ENCODE measurements at regions not wholly inside any gene's neighbourhood (a gene's known extent, or its start where the extent isn't known, plus 50 kb on each side); places are given as distances from the start of the nearest gene placed in this dataset.

DNA sequence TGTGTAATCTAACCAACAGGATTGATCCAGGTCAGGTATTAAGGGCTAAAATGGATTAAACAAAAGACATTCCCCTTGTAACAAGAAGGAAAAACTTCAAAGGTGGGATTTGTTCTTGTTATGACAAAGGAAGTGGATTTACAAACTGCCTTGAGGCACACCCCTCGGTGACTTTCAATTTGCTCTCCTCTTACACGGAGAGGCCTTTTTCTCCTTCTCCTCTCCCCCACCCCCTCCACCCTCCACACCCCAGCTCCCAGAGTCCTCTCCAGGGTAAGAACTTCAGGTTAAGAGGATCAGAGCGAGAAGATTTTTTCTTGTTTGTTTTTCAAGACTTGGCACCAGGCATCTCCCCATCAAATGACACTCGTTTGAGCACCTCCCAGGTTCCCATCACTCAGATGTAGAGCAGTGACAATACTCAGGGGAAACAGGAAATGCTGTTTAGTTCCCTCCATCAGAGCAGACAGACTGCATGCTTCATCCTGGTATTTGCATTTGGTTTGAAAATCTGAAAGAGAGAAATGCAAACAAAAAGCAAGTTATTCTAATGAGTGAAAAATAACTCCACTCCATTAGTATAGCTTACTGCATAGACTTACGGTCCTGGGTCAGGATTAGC is 77.6 kb upstream of the TMEM260 start:
- no peak for DNase-seq (ENCODE audit: low spot score)

DNA sequence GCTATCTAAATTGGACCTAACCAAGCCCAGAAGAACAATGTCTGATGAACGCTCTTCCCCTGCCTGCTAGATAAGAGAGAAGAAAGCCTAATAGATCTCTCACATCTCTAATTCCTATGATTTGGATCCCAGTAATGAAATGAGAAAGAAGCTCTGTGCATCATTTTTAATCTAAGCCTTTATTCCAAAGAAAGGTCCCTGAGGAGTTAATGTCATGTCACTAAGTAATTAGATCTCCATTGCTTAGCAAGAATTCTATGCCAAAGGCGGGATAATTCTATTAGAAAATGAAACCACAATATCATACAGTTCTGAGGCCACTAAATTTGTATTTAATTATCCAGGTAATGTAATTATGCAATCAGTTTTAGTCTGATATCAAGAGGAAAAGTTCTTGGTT is 74.2 kb upstream of the TMEM260 start:
- no peak for DNase-seq (ENCODE audit: low spot score)

DNA sequence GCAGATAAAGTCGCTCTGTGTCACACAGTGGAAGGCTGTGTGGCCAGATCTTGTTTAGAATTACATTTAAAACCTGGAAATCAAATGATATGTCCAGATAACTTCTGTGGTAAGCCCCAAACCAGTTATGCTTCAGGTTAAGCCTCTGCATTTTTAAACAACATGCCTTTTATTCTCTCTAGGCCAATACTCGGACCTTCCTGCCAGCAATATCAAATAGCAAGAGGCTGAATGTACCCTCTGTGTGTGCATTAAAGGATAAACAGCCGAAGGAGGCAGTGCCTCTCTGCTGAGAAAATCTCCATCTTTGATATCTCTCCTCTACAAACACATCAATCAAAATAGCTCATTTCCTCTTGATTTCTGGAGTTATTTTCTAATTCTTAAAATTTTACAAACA is 67.1 kb upstream of the TMEM260 start:
- no peak for DNase-seq (ENCODE audit: low spot score)

DNA sequence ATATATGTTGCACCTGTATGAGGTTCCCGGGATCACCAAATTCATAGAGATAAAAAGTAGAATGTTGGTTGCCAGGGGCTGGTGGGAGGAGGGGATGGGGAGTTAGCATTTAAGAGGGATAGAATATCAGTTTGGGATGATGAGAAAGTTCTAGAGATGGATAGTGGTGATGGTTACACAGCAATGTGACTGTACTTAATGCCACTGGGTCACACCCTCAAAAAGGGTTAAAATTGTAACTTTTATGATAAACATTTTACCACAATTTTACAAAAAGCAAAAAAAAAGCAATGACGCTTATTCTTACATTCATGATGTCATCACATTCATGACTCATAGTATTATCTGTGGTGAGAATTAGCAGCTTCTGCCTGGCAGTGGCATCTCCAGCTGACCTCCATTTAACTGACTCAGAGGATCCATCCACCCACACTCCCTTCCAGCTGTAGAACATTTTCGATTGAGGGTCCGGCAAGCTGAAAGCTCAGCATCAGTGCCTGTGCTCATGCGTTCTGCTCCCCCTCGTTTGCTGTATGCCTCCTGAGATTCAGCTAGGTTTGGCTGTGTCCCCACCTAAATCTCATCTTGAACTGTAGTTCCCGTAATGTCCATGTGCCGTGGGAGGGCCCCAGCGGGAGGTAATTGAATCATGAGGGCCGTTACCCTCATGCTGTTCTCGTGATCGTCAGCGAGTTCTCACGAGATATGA is 64.8 kb upstream of the TMEM260 start:
- DNase-seq (ENCODE audit: low spot score) = no peak

DNA sequence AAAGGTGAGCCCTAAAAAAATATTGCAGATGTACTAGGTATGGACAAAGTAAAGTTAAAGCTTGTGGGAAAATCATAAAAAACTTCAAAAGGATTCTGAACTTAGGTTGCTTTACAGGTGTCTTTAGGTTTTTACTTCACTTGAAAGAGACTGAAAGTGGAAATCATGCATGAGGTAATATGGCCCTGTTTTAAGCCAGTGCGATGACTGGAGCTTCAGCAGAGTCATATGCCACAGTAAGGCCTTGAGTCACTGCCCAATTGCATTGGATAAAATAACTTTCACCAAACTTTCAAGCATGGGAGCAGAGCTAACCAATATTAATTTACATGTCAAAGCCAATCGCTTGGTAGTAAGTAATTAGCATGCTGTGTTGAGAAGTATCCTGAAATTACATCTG is 63.9 kb upstream of the TMEM260 start:
- no peak for DNase-seq (ENCODE audit: low spot score)

DNA sequence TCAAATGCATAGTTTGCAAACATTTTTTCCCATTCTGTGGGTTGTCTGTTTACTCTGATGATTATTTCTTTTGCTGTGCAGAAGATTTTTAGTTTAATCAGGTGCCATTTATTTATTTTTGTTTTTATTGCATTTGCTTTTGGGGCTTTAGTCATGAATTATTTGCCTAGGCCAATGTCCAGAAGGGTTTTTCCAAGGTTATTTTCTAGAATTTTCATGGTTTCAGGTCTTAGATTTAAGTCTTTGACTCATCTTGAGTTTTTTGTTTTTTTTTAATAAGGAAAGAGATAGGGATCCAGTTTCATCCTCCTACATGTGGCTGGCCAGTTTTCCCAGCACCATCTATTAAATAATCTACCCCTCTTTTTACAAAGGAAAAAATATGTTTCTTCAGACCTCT is 57.2 kb upstream of the TMEM260 start:
- no peak for DNase-seq (ENCODE audit: low spot score)

DNA sequence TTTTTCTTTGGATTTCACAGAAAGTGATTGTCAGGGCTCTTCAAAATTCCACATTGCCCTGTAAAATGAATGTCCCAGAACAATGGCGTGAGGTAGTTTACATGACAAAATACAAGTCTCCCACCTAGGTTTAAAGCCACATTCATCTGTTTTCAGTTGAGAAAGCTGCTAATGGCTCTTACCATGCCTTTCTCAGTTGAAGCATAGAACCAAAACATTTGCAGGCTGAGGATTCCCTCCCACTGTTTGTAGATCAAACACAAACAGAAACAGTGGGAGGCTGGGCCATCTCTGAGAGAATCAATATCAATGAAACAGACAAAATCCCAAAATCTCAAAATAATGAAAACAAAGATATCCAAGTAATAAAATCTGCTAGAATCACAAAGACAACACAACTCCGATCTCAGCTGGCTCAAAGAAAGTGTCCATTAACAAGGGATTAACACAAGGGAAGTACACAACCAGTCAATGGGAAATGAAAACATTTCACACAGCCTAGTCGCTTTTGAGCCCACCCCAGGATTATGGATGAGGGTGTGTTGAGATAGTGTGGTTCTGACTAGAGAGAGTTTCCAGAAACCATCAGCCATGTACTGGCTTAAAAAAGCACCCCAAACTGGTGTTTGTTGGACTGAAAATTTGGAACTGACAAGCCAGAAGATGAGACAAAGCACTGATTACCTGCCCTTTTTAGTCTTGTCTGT is 54.5 kb upstream of the TMEM260 start:
- no peak for DNase-seq (ENCODE audit: low spot score)

DNA sequence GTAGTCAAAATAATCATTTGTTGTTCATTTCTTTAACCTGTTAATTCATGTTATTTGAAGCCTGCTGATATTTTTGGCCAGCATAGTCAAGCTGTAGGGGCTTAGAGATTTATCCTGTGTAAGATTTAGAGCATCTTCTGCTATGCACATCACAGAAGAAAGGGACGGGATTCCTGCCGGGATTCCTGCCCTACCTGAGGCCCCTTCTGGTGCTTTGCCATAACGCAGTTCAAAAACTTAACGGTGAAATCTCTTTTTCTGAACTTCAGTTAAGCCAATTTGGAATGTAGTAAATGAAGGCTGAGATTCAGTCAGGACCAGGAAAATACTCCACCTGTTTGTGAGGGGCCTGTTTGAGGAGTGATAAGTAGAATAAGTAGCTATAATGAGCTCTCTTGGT is 50.7 kb upstream of the TMEM260 start:
- DNase-seq (ENCODE audit: low spot score) = no peak
